H9 (cell line): ENCODE measurements at regions not wholly inside any gene's neighbourhood (a gene's known extent, or its start where the extent isn't known, plus 50 kb on each side); places are given as distances from the start of the nearest gene placed in this dataset.

Source experiments
- DNase-seq: peaks from one replicate; pipeline ENCODE4 v3.0.0-alpha.2; 2017
- H2AFZ ChIP-seq: one replicate; pipeline ENCODE4 v1.6.1; 2013; ENCODE audit warnings: mild to moderate bottlenecking, low read length, control low read depth, moderate library complexity
- H2AK5ac ChIP-seq: 2 replicates; pipeline ENCODE4 v1.6.1; 2013; ENCODE audit warnings: low read length, control low read depth, mixed read lengths; ENCODE audit not compliant: insufficient read length
- H2BK120ac ChIP-seq: one replicate; pipeline ENCODE4 v1.6.1; 2013; ENCODE audit warnings: low read depth, mild to moderate bottlenecking, low read length, control low read depth, inconsistent platforms; ENCODE audit not compliant: poor library complexity, severe bottlenecking
- H2BK12ac ChIP-seq: 2 replicates; pipeline ENCODE4 v1.6.1; 2013; ENCODE audit warnings: low read length, control low read depth, mixed read lengths, low read depth; ENCODE audit not compliant: insufficient read length
- H2BK15ac ChIP-seq: 2 replicates; pipeline ENCODE4 v1.6.1; 2013; ENCODE audit warnings: low read depth, low read length, control low read depth
- H2BK20ac ChIP-seq: one replicate; pipeline ENCODE4 v1.6.1; 2013; ENCODE audit warnings: low read depth, mild to moderate bottlenecking, low read length, control low read depth, inconsistent platforms; ENCODE audit not compliant: poor library complexity, severe bottlenecking
- H2BK5ac ChIP-seq: 2 replicates; pipeline ENCODE4 v1.6.1; 2013; ENCODE audit warnings: low read length, control low read depth, mixed read lengths; ENCODE audit not compliant: insufficient read length
- H3K14ac ChIP-seq: 2 replicates; pipeline ENCODE4 v1.6.1; 2013; ENCODE audit warnings: low read length, control low read depth; ENCODE audit not compliant: insufficient read depth
- H3K18ac ChIP-seq: 2 replicates; pipeline ENCODE4 v1.6.1; 2013; ENCODE audit warnings: low read depth, mild to moderate bottlenecking, mixed read lengths, low read length, control low read depth; ENCODE audit not compliant: insufficient read length
- H3K23ac ChIP-seq: 2 replicates; pipeline ENCODE4 v1.6.1; 2013; ENCODE audit warnings: low read length, control low read depth, mixed read lengths, low read depth; ENCODE audit not compliant: insufficient read length
- H3K23me2 ChIP-seq: 2 replicates; pipeline ENCODE4 v1.6.1; 2013; ENCODE audit warnings: low read depth, mild to moderate bottlenecking, mixed read lengths, low read length, control low read depth; ENCODE audit not compliant: insufficient read length, poor library complexity, severe bottlenecking
- H3K27ac ChIP-seq: 2 replicates; pipeline ENCODE4 v1.5.1; 2013; ENCODE audit warnings: low read length, control low read depth, mixed read lengths, low read depth; ENCODE audit not compliant: insufficient read length
- H3K27me3 ChIP-seq: 2 replicates; pipeline ENCODE4 v1.6.1; 2013; ENCODE audit warnings: low read length, control low read depth, inconsistent platforms; ENCODE audit not compliant: insufficient read depth
- H3K4ac ChIP-seq: 2 replicates; pipeline ENCODE4 v1.6.1; 2013; ENCODE audit warnings: low read depth, mild to moderate bottlenecking, control low read depth, inconsistent platforms, low read length, moderate library complexity
- H3K4me1 ChIP-seq: 2 replicates; pipeline ENCODE4 v1.6.1; 2013; ENCODE audit warnings: low read length, control low read depth, inconsistent platforms; ENCODE audit not compliant: insufficient read depth
- H3K4me2 ChIP-seq: 2 replicates; pipeline ENCODE4 v1.6.1; 2013; ENCODE audit warnings: low read length, control low read depth, mixed read lengths; ENCODE audit not compliant: insufficient read length, insufficient read depth
- H3K56ac ChIP-seq: 2 replicates; pipeline ENCODE4 v1.6.1; 2013; ENCODE audit warnings: low read depth, mild to moderate bottlenecking, mixed read lengths, low read length, control low read depth; ENCODE audit not compliant: insufficient read length
- H3K79me1 ChIP-seq: 2 replicates; pipeline ENCODE4 v1.6.1; 2013; ENCODE audit warnings: low read depth, mild to moderate bottlenecking, moderate library complexity, low read length, control low read depth, inconsistent platforms; ENCODE audit not compliant: insufficient read depth, poor library complexity, severe bottlenecking
- H3K79me2 ChIP-seq: 2 replicates; pipeline ENCODE4 v1.6.1; 2013; ENCODE audit warnings: low read length, control low read depth, inconsistent platforms; ENCODE audit not compliant: insufficient read depth
- H3K9ac ChIP-seq: 2 replicates; pipeline ENCODE4 v1.6.1; 2013; ENCODE audit warnings: low read length, control low read depth, mixed read lengths; ENCODE audit not compliant: insufficient read length; ENCODE audit errors: extremely low read depth
- H3K9me3 ChIP-seq: one replicate; pipeline ENCODE4 v1.6.1; 2013; ENCODE audit warnings: low read depth, low read length, inconsistent platforms; ENCODE audit not compliant: control insufficient read depth
- H3T11ph ChIP-seq: one replicate; pipeline ENCODE4 v1.6.1; 2013; ENCODE audit warnings: mild to moderate bottlenecking, low read length, control low read depth, inconsistent platforms
- H4K20me1 ChIP-seq: one replicate; pipeline ENCODE4 v1.6.1; 2013; ENCODE audit not compliant: control insufficient read depth, insufficient read length, insufficient read depth
- H4K5ac ChIP-seq: 2 replicates; pipeline ENCODE4 v1.6.1; 2013; ENCODE audit warnings: low read depth, mild to moderate bottlenecking, mixed read lengths, low read length, control low read depth; ENCODE audit not compliant: insufficient read length
- H4K8ac ChIP-seq: replicated peaks from 2 replicates; pipeline ENCODE4 v1.6.1; 2013; ENCODE audit warnings: low read length, control low read depth, mixed read lengths, low read depth; ENCODE audit not compliant: insufficient read length
- H4K91ac ChIP-seq: 2 replicates; pipeline ENCODE4 v1.6.1; 2013; ENCODE audit warnings: low read depth, mild to moderate bottlenecking, moderate library complexity, mixed read lengths, low read length, control low read depth; ENCODE audit not compliant: insufficient read length
- H3K27ac Mint-ChIP-seq, 3 experiments: 2 replicates in 2 of 3; 3 replicates in 1 of 3; pipeline ENCODE4 v1.8.0; 2020 to 2021; ENCODE audit warnings: mixed read lengths in 3 of 3, mild to moderate bottlenecking in 1 of 3, moderate library complexity in 1 of 3
- H3K27me3 Mint-ChIP-seq: 2 replicates; pipeline ENCODE4 v1.8.0; 2021; ENCODE audit warnings: low read depth, mild to moderate bottlenecking, moderate library complexity, mixed read lengths
- H3K36me3 Mint-ChIP-seq, 3 experiments: 2 replicates in 2 of 3; 3 replicates in 1 of 3; pipeline ENCODE4 v1.8.0; 2020 to 2021; ENCODE audit warnings: low read depth in 3 of 3, mixed read lengths in 3 of 3; ENCODE audit not compliant: insufficient read depth in 1 of 3
- H3K4me1 Mint-ChIP-seq, 2 experiments: 2 replicates each; pipeline ENCODE4 v1.8.0; 2020; ENCODE audit warnings: mixed read lengths in 2 of 2
- H3K4me3 Mint-ChIP-seq, 2 experiments: 2 replicates in 1 of 2; 3 replicates in 1 of 2; pipeline ENCODE4 v1.8.0; 2020 to 2021; ENCODE audit warnings: mild to moderate bottlenecking in 2 of 2, mixed read lengths in 2 of 2, moderate library complexity in 1 of 2
- H3K9me3 Mint-ChIP-seq, 2 experiments: 2 replicates in 1 of 2; 3 replicates in 1 of 2; pipeline ENCODE4 v1.8.0; 2020; ENCODE audit warnings: mild to moderate bottlenecking in 2 of 2, mixed read lengths in 2 of 2, moderate library complexity in 1 of 2
- WGBS: extraction: QIAGEN DNeasy Blood & Tissue Kit; methylation state at CpG from one replicate; pipeline ENCODE4 v1.1.7; 2013; ENCODE audit warnings: missing lambda C conversion rate, low lambda C conversion rate, mixed read lengths; ENCODE audit not compliant: insufficient read length; ENCODE audit errors: extremely low coverage; 5-methylcytosine and 5-hydroxymethylcytosine counted together
- TF ChIP-seq, protein P1 (sequence below): fragments of 200-600 bp; sonication (generic); conservative IDR thresholded peaks from 3 replicates; pipeline ENCODE4 v1.8.0; 2021; ENCODE audit warnings: antibody characterized with exemption, mild to moderate bottlenecking

DNA sequence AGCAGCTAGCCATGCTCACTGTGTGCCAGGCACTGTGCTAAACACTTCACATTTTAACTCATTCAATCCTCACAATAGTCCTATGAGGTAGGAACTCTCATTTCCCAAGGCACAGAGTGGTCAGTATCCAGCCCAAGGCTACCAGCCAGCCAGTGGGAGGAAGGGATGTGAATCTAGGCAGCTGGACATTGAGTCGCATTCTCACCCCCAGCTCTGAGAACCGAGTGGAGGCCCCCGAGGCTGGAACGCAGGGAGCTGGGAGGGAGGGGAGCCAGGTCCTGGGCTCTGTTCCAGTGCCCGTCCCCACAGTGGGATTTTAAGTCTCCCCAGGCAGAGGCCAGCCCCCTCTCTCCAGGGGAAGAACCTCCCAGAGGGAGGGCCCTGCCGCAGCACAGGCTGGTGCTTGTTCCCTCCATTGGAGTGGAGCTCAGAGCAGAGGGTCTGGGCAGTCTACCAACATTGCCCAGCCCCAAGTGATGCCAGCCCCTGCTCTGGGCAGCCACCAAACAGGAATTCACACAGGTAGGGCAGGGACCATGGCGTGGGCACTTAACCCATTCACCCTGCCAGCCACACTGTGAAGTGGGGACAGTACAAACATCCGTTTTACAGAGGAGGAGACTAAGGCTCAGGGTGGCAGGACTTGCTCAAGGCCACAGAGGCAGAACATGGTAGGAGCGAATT is 131.3 kb downstream of the CEBPB start:
- H3K27ac ChIP-seq, result no peak overlapping the region
- no peak overlapping the region for H2AFZ ChIP-seq

More for the DNA sequence above, 131.3 kb downstream of the CEBPB start:
- H4K20me1 ChIP-seq, result no peaks in the 10 kb centered on the region
- no peaks in the 10 kb centered on the region for H3K79me1 ChIP-seq
- no peaks in the 10 kb centered on the region for H3K4me1 ChIP-seq
- H3K27me3 ChIP-seq, result no peaks in the 10 kb centered on the region
- no peak overlapping the region for H2BK15ac ChIP-seq
- peaks cover 2% of the 10 kb centered on the region for H3K27me3 Mint-ChIP-seq
- no peak overlapping the region for H4K8ac ChIP-seq
- H3K4me1 Mint-ChIP-seq, result peaks cover 18 to 20% of the 10 kb centered on the region in 2 experiments
- H2AK5ac ChIP-seq, result no peak overlapping the region
- no peak overlapping the region for H2BK12ac ChIP-seq
- no peak overlapping the region for H3K18ac ChIP-seq
- no peak overlapping the region for H3K9ac ChIP-seq
- no peaks in the 10 kb centered on the region; a peak in 1 of 7 replicates for H3K36me3 Mint-ChIP-seq
- H3K79me2 ChIP-seq, result no peaks in the 10 kb centered on the region
- no peaks in the 10 kb centered on the region for H3K9me3 ChIP-seq
- no peak overlapping the region for H2BK120ac ChIP-seq
- H3T11ph ChIP-seq, result no peak overlapping the region
- no CpG with 5 or more reads among the region's 9 CpGs for WGBS
- TF ChIP-seq, protein P1, sequence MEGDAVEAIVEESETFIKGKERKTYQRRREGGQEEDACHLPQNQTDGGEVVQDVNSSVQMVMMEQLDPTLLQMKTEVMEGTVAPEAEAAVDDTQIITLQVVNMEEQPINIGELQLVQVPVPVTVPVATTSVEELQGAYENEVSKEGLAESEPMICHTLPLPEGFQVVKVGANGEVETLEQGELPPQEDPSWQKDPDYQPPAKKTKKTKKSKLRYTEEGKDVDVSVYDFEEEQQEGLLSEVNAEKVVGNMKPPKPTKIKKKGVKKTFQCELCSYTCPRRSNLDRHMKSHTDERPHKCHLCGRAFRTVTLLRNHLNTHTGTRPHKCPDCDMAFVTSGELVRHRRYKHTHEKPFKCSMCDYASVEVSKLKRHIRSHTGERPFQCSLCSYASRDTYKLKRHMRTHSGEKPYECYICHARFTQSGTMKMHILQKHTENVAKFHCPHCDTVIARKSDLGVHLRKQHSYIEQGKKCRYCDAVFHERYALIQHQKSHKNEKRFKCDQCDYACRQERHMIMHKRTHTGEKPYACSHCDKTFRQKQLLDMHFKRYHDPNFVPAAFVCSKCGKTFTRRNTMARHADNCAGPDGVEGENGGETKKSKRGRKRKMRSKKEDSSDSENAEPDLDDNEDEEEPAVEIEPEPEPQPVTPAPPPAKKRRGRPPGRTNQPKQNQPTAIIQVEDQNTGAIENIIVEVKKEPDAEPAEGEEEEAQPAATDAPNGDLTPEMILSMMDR, result no peak
- H3K56ac ChIP-seq, result no peak overlapping the region
- peaks cover 0 to 7% of the 10 kb centered on the region in 2 experiments; a peak in 1 of 5 replicates for H3K9me3 Mint-ChIP-seq
- H4K5ac ChIP-seq, result no peak overlapping the region
- no peak overlapping the region for H3K27ac Mint-ChIP-seq
- H2BK20ac ChIP-seq, result no peak overlapping the region
- DNase-seq, result no peak
- H3K4ac ChIP-seq, result no peak overlapping the region
- no peaks in the 10 kb centered on the region for H3K23me2 ChIP-seq
- H3K14ac ChIP-seq, result no peak overlapping the region
- H3K4me2 ChIP-seq, result no peak overlapping the region
- H3K23ac ChIP-seq, result no peak overlapping the region
- H3K4me3 Mint-ChIP-seq, result no peak overlapping the region
- H4K91ac ChIP-seq, result no peak overlapping the region
- no peak overlapping the region for H2BK5ac ChIP-seq
